NCI-H774 (cell line): ENCODE measurements at regions not wholly inside any gene's neighbourhood (a gene's known extent, or its start where the extent isn't known, plus 50 kb on each side); places are given as distances from the start of the nearest gene placed in this dataset.
A peak's percentile ranks its signal among the peaks of the same experiment; 100 is the strongest.
"Not testable (repeated sequence)": the region's sequence is repeated elsewhere in the genome, so short reads cannot be mapped to it uniquely, and the experiment has no call there.

Source experiments
- DNase-seq: peaks from one replicate; lab custom pipeline; 2025; lab: John Stamatoyannopoulos, UW

DNA sequence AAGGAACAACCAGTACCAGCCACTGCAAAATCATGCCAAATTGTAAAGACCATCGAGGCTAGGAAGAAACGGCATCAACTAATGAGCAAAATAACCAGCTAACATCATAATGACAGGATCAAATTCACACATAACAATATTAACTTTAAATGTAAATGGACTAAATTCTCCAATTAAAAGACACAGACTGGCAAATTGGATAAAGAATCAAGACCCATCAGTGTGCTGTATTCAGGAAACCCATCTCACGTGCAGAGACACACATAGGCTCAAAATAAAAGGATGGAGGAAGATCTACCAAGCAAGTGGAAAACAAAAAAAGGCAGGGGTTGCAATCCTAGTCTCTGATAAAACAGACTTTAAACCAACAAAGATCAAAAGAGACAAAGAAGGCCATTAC, 97.6 kb downstream of the GPX5 start:
- DNase-seq = not testable (repeated sequence)

- not testable (repeated sequence) for DNase-seq
Observed at GRCh38 chr6:28626386-28626785, 100.7 kb downstream of the GPX5 start.

- DNase-seq = no peak
Observed at GRCh38 chr6:28632326-28632851, 106.7 kb downstream of the GPX5 start.

- DNase-seq = no peak
Observed at GRCh38 chr6:28633445-28634215, 107.9 kb downstream of the GPX5 start.

DNA sequence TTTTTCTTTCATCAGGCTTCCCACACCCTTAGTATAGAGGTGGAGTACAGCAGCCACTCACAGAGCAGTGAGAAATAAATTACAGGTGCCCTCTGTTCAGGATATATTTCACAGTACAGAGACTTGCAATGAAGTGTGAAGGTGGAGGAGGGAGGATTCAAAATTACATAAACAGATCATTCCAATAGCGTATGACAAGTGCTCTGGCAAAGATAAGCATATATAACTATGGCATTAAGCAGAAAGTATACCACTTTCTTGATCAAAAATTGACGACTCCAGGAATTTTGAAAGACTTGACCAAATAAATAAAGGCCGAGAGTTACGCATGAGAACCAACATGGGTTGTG, 108.7 kb downstream of the GPX5 start:
- DNase-seq = no peak

- DNase-seq = no peak
Observed at GRCh38 chr6:28634761-28635546, 109.3 kb downstream of the GPX5 start.

DNA sequence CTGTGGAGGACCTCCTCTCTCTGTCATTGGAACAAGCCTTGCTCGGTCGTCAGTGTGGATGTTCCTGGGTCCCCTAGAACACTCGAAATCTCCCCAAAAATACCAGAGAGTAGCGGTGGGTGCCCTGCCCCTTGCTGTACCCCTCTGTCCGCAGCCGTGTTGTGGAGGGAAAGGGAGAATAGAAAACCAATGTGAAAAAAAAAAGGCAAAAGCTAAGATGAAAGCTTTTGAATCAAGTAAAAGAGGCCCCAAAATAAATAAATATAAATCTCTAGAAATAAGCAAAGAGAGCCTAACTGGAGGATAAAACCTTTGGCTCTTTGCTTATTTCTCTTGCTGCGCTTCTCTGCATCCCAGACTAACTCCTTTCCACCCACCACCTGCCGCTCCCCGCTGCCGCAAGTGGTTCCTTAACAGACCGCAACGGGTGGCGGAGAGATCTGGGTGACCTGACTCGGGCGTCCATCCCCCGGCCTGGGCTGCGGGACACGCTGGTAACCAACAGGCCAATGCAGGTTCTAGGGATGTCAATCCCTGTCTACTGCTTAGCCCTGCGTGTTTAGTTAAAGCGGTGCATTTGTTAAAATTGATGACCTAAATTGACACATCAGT, 110.0 kb downstream of the GPX5 start:
- DNase-seq = no peak

DNA sequence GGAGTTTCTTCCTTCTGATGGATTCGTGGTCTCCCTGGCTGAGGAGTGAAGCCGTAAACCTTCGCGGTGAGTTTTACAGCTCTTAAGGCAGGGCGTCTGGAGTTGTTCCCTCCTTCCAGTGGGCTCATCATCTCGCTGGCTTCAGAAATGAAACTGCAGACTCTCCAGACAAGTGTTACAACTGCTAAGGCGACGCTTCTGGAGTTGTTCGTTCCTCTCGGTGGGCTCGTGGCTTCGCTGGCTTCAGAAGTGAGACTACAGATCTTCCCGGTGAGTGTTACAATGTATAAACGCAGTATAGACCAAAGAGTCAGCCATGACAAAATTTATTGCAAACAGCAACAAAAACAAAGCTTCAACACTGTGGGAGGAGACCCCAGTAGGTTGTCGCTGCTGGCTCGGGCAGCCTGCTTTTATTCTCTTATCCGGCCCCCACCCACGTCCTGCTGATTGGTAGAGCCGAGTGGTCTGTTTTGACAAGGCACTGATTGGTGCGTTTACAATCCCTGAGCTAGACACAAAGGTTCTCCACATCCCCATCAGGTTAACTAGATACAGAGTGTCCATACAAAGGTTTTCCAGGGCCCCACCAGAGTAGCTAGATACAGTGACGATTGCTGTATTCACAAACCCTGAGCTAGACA, 113.2 kb downstream of the GPX5 start:
- no peak for DNase-seq

DNA sequence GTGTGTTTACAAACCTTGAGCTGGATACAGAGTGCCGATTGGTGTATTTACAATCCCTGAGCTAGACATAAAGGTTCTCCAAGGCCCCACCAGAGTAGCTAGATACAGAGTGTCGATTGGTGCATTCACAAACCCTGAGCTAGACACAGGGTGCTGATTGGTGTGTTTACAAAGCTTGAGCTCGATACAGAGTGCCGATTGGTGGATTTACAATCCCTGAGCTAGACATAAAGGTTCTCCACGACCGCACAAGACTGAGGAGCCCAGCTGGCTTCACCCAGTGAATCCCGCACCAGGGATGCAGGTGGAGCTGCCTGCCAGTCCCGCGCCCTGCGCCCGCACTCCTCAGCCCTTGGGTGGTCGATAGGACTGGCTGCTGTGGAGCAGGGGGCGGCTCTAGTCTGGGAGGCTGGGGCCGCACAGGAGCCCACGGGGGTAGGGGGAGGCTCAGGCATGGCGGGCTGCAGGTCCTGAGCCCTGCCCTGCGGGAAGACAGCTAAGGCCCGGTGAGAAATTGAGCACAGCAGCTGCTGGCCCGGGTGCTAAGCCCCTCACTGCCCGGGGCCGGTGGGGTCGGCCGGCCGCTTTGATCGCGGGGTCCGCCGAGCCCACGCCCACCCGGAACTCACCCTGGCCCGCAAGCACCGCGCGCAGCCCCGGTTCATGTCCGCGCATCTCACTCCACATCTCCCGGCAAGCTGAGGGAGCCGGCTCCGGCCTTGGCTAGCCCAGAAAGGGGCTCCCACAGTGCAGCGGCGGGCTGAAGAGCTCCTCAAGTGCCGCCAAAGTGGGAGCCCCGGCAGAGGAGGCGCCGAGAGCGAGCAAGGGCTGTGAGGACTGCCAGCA, 114.0 kb downstream of the GPX5 start:
- DNase-seq = not testable (repeated sequence)

GRCh38 chr6:28643017-28643740, 117.5 kb downstream of the GPX5 start:
- peak; percentile 32 for DNase-seq

GRCh38 chr6:28646650-28647049, 121.0 kb downstream of the GPX5 start:
- no peak for DNase-seq

DNA sequence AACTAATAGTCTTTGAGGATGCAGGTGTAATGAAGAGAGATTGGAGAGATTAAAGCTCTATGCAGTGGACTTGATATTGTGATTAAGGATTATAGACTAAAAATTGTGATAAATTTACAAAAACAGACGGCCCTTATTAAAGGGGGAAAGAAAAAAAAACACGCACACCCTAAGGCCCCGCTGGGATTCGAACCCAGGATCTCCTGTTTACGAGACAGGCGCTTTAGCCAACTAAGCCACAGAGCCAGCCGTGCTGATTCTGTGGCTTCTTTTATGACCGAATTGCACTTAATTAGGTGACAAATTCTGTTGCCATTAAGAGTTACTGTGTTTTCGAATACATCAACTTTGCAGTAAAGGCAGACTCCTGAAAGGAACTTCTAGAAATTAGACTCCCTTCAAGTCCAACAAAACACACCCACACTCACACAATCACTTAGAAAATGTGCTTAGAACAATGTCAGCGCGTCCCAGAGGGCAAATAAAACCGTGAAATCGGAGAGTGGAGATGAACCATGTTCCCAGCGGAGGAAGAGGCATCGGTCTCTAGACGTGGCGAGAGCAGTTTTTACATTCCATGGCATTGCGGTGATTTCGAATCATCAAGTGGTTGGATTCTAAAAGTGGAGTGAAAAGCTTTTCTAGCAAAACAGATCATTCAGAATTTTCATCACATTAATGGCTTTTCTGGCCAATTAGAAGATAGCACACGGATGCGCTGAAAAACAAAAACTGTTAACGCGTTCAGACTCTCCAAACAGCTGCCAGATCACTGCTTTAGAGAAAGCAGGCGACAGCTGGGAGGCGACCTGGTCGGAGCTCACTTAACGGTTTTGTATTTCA, 122.6 kb downstream of the GPX5 start:
- peak; percentile 76 for DNase-seq

GRCh38 chr6:28648878-28649375, 123.2 kb downstream of the GPX5 start:
- no peak for DNase-seq

GRCh38 chr6:28651161-28651560, 125.5 kb downstream of the GPX5 start:
- no peak for DNase-seq

DNA sequence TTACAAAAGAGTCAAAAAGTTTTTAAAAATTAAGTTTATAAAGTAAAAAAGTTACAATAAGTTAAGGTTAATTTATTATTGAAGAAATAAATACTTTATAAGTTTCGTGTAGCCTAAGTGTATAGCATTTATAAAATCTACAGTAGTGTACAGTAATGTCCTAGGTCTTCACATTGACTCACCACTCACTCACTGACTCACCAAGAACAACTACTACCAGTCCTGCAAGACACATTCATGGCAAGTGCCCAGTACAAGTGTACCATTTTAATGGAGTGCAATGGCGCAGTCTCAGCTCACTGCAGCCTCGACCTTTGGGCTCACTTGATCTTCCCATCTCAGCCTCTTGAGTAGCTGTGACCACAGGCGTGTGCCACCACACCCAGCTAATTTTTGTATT, 128.2 kb downstream of the GPX5 start:
- no peak for DNase-seq

DNA sequence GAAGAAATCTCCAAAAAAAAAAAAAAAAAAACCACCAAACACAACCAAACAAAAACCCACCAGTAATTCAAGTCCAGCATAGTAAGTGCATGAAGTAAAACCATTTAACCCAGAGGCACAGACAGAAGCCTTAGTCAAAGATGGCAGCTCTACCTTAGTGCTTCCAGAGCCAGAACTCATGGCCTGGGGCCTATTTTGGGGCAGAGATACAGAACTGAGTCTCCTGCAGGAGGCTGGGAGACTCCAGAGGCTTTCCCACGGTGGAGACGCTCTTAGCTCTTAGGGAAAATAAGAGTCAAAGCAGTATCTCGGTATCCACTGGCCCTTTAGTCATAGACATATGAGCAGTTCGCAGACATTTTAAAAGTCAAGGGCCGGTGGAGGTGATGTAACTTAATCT, 129.5 kb downstream of the GPX5 start:
- no peak for DNase-seq

- no peak for DNase-seq
Observed at GRCh38 chr6:28656715-28657114, 131.0 kb downstream of the GPX5 start.

DNA sequence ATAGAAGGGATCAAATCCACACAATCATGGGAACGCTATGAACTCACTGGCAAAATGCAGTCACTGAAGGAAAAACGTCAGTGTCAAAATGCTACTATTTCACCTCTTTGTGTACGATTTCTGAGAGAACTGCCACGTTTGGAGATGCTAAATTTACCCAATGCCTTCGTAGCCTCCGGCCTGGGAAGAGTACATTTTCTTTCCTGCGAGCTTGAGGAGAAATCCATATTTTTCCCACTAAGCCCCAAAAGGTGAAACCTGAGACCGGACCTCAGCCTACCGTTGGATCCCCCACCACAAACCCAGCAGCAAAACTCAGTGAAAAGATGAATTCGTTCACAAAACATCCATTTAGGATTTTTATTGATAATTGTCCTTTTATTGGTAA, 131.7 kb downstream of the GPX5 start:
- no peak for DNase-seq

- no peak for DNase-seq
Observed at GRCh38 chr6:28657769-28658465, 132.2 kb downstream of the GPX5 start.
